NCI-H1417 (cell line): ENCODE measurements at regions not wholly inside any gene's neighbourhood (a gene's known extent, or its start where the extent isn't known, plus 50 kb on each side); places are given as distances from the start of the nearest gene placed in this dataset.
A peak's percentile ranks its signal among the peaks of the same experiment; 100 is the strongest.
"Not testable (repeated sequence)": the region's sequence is repeated elsewhere in the genome, so short reads cannot be mapped to it uniquely, and the experiment has no call there.

Experiments
- DNase-seq, 3 experiments: peaks; one replicate each; lab custom pipeline; 2025; lab: John Stamatoyannopoulos, UW

DNA sequence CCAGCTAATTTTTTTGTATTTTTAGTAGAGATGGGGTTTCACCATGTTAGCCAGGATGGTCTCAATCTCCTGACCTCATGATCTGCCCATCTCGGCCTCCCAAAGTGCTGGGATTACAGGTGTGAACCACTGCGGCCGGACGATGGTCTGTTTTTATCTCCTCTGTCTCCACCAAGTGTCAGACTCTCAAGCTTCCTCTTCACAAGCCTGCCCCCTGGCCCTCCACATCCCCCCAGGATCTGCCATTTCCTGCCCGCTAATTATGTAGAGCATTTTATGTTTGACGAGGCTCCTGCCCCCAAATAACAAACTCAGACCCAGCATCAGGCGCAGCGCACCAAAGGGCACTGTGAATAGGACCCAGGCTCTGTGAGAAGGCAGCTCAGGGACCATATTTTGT, 101.8 kb upstream of the PCBD1 start:
- not testable (repeated sequence) for DNase-seq

- no peak for DNase-seq
Observed at GRCh38 chr10:70990681-70991080, 102.3 kb upstream of the PCBD1 start.

GRCh38 chr10:70991140-70992124, 103.1 kb upstream of the PCBD1 start:
- no peak for DNase-seq

GRCh38 chr10:70992436-70992835, 104.1 kb upstream of the PCBD1 start:
- DNase-seq = no peak

GRCh38 chr10:70993051-70993450, 104.7 kb upstream of the PCBD1 start:
- no peak for DNase-seq

GRCh38 chr10:70996549-70996948, 108.2 kb upstream of the PCBD1 start:
- no peak for DNase-seq

DNA sequence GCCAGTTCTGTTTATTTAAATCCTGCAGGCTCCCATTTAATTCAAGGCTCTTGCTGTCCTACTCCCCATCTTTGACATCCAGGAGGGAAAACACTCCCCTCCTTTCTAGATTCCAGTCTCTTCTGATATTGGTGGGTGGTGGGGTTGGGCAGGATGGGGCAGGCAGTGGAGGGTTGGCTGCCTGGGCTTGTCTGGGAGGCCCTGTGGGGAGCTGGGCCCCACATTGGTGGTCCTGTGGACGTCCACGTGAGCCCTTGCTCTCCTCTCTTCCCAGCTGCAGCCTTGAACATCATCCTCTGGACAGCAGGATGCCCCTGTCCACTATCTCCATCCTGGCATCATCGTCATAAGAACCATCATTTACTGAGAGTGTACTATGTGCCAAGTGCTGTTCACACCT, 108.9 kb upstream of the PCBD1 start:
- DNase-seq = no peak

GRCh38 chr10:70998086-70998485, 109.7 kb upstream of the PCBD1 start:
- DNase-seq = no peak

GRCh38 chr10:71001470-71001869, 113.1 kb upstream of the PCBD1 start:
- no peak for DNase-seq

GRCh38 chr10:71004176-71005075, 116.1 kb upstream of the PCBD1 start:
- no peak for DNase-seq

DNA sequence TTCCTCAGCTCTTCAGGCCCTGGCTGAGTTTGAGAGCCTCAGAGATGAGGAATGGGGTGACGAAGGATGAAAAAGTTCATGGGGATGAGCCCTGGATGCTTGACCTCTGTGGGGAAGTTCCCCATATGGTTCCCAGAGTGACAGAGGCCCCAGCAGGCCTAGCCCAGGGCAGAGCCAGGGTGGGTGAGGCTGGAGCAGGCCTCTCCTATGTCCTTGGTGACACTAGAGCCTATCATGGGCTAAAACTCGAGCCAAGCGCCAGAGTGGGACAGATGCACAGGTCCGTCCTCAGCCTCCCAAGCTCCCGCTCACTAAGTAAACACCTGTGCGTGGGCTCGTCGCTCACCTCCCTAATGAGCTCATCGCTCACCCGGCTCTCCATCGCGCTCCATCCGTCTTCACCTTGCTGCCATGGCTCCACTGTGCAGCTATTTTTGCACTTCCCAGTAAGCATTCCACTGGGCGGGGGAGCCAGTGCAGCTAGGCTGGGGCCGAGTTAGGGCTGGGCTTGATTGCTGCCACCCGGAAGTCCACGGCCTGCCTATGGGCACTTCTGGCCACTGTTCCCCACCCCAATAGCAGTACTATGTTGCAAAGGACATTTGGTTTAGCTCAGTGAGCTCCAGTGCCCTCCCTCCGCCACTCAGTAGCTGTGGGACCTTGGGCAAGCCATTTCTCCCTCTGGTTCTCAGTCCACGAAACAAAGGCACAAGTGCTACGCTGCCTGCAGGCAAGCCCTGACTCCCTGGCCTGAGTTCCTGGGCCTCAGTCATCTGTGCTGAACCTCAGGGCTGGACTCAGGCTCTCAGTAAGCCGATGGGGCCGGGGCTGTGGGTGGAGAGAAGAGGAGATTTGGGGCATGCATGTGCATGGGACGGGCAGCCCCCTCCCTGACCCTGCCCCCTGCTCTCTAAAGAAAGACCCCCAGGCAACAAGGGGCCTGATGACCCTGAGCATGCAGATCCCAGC, 117.3 kb upstream of the PCBD1 start:
- DNase-seq = no peak

GRCh38 chr10:71006506-71006905, 118.1 kb upstream of the PCBD1 start:
- DNase-seq = no peak

DNA sequence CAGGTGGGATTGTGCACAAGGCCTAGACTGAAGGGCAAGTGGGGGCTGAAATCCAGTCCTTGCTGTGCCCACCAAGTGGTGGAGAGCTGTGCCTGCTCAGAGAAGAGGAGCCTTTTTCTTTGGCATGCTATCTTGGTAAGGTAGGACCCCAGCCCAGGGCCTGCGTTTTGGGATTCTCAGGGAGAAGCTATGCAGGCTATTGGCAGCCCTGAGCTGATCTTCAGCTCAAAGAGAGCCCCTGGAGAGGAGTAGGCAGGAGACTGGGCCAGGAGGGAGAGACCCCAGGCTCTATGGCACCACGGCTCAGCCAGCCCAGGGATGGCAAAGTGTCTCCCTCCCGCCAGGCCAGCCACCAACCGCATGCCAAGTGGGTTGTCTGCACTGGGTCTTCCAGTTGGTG, 119.2 kb upstream of the PCBD1 start:
- no peak for DNase-seq

DNA sequence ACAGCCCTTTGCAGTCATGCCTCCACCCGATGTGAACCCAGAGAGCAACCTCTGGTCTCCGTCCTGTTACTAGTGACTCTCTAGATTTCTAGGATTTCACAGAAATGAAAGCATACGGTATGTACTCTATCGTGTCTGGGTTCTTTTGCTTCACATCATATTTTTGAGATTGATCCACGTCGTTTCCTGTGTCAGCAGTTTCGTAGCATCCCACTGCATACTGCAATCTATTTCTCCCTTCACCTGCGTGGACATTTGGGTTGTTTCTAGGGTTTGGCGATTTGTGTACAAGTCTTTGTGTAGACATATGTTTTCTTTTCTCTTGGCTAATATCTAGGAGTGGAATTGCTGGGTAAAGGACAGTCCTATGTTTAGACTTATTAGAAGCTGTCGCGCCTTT, 119.8 kb upstream of the PCBD1 start:
- no peak for DNase-seq

- peak in 2 of 3 experiments; percentile 6 to 47 for DNase-seq
Observed at GRCh38 chr10:71009126-71009525, 120.8 kb upstream of the PCBD1 start.

GRCh38 chr10:71010730-71011129, 122.4 kb upstream of the PCBD1 start:
- no peak for DNase-seq

GRCh38 chr10:71011141-71011540, 122.8 kb upstream of the PCBD1 start:
- no peak for DNase-seq

GRCh38 chr10:71014021-71014805, 125.8 kb upstream of the PCBD1 start:
- DNase-seq = no peak

DNA sequence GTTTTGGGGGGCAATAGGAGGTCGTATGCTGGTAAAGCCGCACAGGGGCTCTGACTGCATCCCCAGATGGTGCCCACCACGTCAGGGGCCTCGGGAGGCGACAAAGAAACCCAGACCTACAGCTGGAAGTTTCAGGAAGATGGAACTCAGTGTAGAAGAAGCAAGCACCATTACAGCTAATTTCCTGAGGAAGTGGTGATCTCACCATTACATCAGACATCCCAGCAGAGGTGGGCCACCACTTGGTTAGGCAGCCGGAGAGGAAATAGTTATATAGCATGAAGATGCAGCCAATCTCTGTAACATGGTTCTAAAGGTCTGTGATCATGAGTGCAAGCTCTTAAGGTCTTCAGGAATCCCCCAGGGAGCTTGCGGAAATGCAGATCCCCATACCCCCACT, 127.3 kb upstream of the PCBD1 start:
- DNase-seq = no peak

GRCh38 chr10:71020061-71020460, 131.7 kb upstream of the PCBD1 start:
- not testable (repeated sequence) for DNase-seq

DNA sequence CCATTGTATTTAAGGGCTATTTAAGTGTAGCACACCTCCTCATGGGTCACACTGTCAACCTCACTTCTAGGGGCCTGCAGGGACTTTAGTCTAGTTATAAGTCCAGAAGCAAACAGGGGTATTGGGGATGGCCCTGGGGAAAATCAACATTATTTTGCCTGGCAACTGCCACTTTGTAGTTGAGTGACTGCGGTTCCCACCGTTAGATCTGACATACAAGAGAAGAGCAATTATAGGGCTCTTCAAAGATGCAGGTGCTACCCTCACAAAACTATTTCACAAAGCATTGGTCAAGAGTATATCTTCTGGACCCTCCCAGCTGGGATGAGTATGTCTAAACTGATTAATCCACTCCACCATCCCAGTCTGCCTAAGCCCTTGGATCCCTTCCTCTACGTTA, 133.0 kb upstream of the PCBD1 start:
- DNase-seq = no peak
